ENCODE measurements at regions not wholly inside any gene's neighbourhood (a gene's known extent, or its start where the extent isn't known, plus 50 kb on each side); places are given as distances from the start of the nearest gene placed in this dataset.

GRCh38 chr4:141570290-141570689 is 66.1 kb upstream of the IL15 start:
- no peak for TF ChIP-seq CTCF (IDR thresholded peaks at IDR 0.05)
- TF ChIP-seq ZFX (IDR thresholded peaks at IDR 0.05; ENCODE audit: borderline replicate concordance), result no peak
- H3K27ac ChIP-seq, result no peak overlapping the region

- H3K27ac ChIP-seq, result no peak overlapping the region
- TF ChIP-seq CTCF (IDR thresholded peaks at IDR 0.05) (no peak), ZFX (IDR thresholded peaks at IDR 0.05; ENCODE audit: borderline replicate concordance) (no peak)
Observed at GRCh38 chr4:141571362-141571761, 65.0 kb upstream of the IL15 start.

GRCh38 chr4:141571793-141572192 is 64.6 kb upstream of the IL15 start:
- no peak overlapping the region for H3K27ac ChIP-seq
- TF ChIP-seq CTCF (IDR thresholded peaks at IDR 0.05), result no peak
- TF ChIP-seq ZFX (IDR thresholded peaks at IDR 0.05; ENCODE audit: borderline replicate concordance), result no peak

GRCh38 chr4:141573678-141574077 is 62.7 kb upstream of the IL15 start:
- no peak overlapping the region for H3K27ac ChIP-seq
- TF ChIP-seq CTCF (IDR thresholded peaks at IDR 0.05) (no peak), ZFX (IDR thresholded peaks at IDR 0.05; ENCODE audit: borderline replicate concordance) (no peak)

GRCh38 chr4:141575884-141576283 is 60.5 kb upstream of the IL15 start:
- TF ChIP-seq CTCF (IDR thresholded peaks at IDR 0.05), result no peak
- TF ChIP-seq ZFX (IDR thresholded peaks at IDR 0.05; ENCODE audit: borderline replicate concordance), result no peak

GRCh38 chr4:141576585-141577110 is 59.7 kb upstream of the IL15 start:
- TF ChIP-seq ZFX (IDR thresholded peaks at IDR 0.05; ENCODE audit: borderline replicate concordance), result no peak
- no peak for TF ChIP-seq CTCF (IDR thresholded peaks at IDR 0.05)

More at GRCh38 chr4:141575884-141576283, 60.5 kb upstream of the IL15 start:
- H3K27ac ChIP-seq, result no peak overlapping the region

GRCh38 chr4:141578451-141578850 is 57.9 kb upstream of the IL15 start:
- no peak for TF ChIP-seq CTCF (IDR thresholded peaks at IDR 0.05)
- TF ChIP-seq ZFX (IDR thresholded peaks at IDR 0.05; ENCODE audit: borderline replicate concordance), result no peak

More at GRCh38 chr4:141576585-141577110, 59.7 kb upstream of the IL15 start:
- no peak overlapping the region for H3K27ac ChIP-seq

More at GRCh38 chr4:141578451-141578850, 57.9 kb upstream of the IL15 start:
- no peak overlapping the region for H3K27ac ChIP-seq
